C4-2B (cell line): ENCODE measurements at regions not wholly inside any gene's neighbourhood (a gene's known extent, or its start where the extent isn't known, plus 50 kb on each side); places are given as distances from the start of the nearest gene placed in this dataset.

Experiments
- H3K27ac ChIP-seq: fragments of 450-650 bp; 2 replicates; pipeline ENCODE4 v1.5.1; 2017
- ZFX ChIP-seq: fragments of 450-650 bp; IDR thresholded peaks from 2 replicates; pipeline ENCODE4 v1.6.1; 2017
- TF ChIP-seq, protein P1 (sequence below): fragments of 450-650 bp; conservative IDR thresholded peaks from 2 replicates; pipeline ENCODE4 v1.5.1; 2017; ENCODE audit warnings: mild to moderate bottlenecking

GRCh38 chr6:139538366-139538765, 163.9 kb upstream of the CITED2 start:
- no peak for TF ChIP-seq ZFX
- TF ChIP-seq, protein P1, sequence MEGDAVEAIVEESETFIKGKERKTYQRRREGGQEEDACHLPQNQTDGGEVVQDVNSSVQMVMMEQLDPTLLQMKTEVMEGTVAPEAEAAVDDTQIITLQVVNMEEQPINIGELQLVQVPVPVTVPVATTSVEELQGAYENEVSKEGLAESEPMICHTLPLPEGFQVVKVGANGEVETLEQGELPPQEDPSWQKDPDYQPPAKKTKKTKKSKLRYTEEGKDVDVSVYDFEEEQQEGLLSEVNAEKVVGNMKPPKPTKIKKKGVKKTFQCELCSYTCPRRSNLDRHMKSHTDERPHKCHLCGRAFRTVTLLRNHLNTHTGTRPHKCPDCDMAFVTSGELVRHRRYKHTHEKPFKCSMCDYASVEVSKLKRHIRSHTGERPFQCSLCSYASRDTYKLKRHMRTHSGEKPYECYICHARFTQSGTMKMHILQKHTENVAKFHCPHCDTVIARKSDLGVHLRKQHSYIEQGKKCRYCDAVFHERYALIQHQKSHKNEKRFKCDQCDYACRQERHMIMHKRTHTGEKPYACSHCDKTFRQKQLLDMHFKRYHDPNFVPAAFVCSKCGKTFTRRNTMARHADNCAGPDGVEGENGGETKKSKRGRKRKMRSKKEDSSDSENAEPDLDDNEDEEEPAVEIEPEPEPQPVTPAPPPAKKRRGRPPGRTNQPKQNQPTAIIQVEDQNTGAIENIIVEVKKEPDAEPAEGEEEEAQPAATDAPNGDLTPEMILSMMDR: no peak
- no peak overlapping the region for H3K27ac ChIP-seq

GRCh38 chr6:139536751-139537617, 162.5 kb upstream of the CITED2 start:
- TF ChIP-seq ZFX: no peak
- TF ChIP-seq, protein P1: no peak
- H3K27ac ChIP-seq: no peak overlapping the region

DNA sequence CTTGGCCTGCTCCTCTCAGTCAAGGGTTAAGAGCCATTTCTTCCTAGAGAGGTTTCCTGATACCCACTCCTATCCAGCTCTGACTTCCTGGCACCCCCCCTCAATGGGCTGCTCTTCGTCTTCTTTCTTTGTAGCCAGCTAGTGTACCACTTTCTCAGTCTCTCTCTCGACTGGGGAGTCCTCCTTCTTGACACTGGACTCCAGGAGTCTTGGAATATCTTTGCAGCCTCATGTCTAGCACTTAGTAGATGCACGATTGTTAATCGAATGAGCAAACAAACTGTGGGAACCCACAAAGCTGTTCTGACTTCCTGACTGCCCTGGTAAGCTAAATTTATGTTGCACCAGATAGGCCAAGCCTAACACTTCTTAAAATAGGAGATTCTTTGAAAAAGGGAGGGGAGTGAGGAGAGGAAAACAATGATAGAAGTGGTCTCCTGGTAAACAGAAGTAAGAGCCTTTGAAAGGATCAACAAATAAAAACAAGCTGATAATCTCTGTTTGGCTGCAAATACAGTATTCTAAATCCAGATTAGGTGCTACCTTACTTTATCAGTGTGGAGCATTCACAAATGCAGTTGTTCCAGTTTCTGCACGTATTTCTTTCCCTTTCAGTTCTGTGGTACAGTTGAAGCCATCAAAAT, 160.1 kb upstream of the CITED2 start:
- TF ChIP-seq, protein P1: no peak
- no peak for TF ChIP-seq ZFX
- no peak overlapping the region for H3K27ac ChIP-seq

DNA sequence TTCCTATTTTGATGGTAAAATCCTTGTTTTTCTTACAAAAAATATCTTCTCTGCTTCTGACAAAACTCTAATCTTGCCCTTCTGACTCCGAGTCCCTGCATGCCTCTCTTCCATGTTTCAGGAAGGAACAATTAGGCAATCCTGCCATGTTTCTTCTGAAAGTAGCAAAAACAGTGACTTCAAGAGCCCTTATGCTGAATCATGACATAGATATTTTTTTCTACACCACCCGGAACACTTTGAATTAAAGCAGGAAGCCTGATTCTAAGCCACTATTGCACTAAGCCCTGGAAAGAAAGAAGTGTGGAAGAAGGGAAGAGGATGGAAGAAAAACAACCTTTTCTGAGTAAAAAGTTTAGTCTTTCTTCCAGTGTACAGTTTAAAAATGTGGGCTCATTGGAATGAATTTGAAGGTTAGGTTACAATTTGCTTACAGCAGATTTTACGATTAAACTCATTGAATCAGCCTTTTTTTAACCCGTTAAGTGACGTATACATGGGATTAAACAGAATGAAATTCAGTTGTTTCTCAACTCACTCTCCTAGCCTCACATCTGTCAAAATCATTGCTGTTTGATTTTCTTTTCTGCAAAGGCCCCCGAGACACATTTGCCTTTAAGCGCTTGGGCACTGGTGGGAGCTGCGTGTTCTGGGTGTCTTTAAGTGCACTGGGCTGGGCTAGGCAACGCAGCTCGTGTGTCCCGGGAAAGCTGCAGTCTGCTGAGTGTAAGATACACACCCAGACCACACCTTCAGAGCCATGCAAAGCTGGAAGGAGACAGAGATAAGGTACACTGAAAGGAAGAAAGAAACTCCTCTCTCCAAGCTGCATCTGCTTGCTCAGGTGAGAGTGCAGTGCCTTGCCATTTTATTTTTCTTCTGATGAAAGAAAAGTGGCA, 159.4 kb upstream of the CITED2 start:
- no peak overlapping the region for H3K27ac ChIP-seq

DNA sequence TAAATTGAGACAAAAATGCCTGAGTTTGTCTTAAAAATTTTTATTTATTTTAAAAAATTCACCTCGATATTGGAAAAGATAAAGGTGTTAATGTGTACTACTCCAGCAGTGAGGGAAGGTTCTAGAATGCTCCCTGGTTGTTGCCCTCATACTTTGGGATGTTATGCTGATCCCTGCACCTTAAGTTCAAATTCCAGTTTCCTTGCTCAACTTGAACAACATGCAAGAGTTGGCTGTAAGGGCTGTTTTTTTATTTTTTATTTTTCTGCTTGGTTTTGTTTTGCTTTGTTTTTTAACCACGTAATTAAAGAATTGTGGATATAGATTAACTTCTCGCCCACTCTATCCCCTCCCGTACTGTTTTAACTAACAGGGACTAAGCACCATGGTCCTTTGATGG, 158.7 kb upstream of the CITED2 start:
- no peak overlapping the region for H3K27ac ChIP-seq

More for the DNA sequence above, 159.4 kb upstream of the CITED2 start:
- TF ChIP-seq ZFX: no peak
- TF ChIP-seq, protein P1: no peak

DNA sequence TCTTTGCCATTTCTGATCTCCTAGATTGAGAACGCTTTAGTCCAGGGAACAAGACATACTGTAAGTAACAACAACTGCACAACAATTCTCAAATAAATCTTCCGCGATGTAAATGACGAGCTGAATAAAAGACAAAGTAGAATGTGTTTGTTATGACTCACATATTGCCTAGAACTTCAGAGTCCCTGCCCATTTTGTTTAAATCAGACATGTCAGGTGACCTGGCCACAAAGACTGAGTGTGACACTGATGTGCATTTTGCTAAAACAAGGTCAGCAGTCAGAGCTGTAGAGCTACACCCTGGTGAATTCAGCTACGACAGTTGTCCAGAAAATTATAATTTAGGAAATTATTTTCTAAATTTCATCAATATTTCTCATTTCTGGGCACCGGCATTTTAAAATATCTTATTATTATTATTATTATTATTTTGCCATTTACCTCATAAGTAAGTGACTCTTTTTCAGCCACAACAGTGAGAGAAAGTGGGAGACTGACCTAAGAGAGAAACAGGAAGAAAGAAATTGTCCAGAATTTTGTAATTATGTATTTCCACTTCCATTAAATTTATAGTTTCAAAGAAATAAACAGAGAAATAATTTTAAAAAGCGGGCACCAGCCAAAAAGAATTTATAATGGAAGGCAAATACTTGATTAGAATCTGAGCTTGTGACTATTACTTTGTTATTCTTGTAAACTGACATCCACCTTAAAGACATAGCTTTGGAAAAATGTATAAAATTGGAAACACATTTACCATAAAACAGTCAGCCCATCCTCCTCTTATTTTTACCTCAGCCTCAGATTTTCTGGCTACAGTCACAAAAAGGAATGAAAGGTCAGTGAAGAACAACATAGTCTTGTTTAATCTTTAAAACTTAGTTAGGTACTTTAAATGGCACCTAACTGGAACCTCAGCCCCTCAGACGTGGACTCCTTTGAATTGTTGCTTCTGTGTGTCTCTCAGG, 157.0 kb upstream of the CITED2 start:
- TF ChIP-seq, protein P1: no peak
- no peak for TF ChIP-seq ZFX
- no peak overlapping the region for H3K27ac ChIP-seq

More for the DNA sequence above, 158.7 kb upstream of the CITED2 start:
- TF ChIP-seq, protein P1: no peak
- no peak for TF ChIP-seq ZFX
